GM21737 (cell line): ENCODE measurements at regions not wholly inside any gene's neighbourhood (a gene's known extent, or its start where the extent isn't known, plus 50 kb on each side); places are given as distances from the start of the nearest gene placed in this dataset.

Source experiments
- ATAC-seq: cut with Tn5 transposase; IDR thresholded peaks from one replicate; pipeline ENCODE4 v1.9.1; 2021; ENCODE audit warnings: mild to moderate bottlenecking, moderate library complexity; ENCODE audit not compliant: unreplicated experiment

DNA sequence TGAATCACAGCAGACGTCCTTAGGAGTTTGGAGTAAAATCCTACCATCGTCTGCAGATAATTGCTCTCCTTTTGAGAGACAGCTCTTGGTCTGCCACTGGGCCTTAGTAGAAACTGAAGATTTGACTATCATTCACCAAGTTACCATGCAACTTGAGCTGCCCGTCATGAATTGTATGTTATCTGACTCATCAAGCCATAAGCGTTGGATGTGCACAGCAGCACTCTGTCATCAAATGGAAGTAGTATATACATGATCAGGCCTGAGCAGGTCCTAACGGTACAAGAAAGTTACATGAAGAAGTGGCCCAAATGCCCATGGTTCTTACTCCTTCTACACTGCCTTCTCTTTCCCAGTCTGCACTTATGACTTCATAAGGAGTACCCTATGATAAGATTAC, 317.8 kb downstream of the GPATCH2 start:
- no peak for ATAC-seq

DNA sequence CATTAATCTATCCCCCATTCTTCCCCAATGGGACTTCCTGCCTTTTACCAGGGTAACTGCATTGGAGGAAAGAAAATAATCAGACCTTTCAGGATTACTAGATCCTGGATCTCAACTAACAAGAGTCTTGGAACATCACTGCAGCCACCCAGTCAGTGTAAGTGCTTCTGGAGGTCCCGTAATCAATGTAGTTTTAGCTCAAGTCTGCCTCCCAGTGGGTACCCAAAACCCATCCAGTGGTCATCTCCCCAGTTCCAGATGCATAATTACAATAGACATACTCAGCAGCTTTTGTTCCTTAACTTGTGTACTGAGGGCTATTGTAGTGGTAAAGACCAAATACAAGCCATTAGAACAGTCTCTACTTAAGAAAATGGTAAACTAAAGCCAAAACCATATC, 319.1 kb downstream of the GPATCH2 start:
- no peak for ATAC-seq

- ATAC-seq, result no peak
These were observed 319.6 kb downstream of the GPATCH2 start for GRCh38 chr1:217311269-217311668.

GRCh38 chr1:217281332-217281731, 349.6 kb downstream of the GPATCH2 start:
- no peak for ATAC-seq

DNA sequence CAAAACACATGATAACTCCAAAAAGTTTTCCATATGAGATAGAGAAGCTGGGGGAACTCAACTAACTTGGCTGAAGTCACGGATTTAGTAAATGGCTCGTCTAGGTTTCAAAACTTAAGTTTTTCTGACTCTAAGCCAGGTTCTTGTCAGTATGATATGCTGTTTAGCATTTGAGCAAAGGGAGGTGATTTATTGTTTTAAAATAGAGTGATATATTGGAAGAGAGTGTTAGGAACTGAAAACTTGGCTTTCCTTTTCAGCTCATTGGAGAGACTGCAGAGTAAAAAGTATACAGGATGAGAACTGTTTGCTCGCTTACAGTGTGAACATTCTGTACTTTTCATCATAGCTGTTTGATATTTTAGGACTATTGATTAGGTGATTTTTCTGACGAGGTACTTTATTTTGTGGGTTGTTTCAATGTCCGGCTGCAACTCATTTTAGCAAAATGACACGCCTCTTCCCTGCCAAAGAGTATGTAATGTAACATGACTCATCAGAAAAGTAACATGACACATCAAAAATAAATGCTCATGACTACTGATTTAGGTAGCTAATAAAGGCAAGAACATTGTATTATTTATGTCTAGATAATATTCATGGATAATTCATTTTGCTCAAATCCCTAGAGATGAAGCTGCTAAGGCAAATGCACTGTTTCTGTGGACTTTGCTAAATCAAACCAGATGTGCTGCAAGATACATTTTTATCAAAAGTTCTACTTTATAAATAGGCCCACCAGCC, 355.1 kb downstream of the GPATCH2 start:
- no peak for ATAC-seq

GRCh38 chr1:217274927-217275654, 355.8 kb downstream of the GPATCH2 start:
- ATAC-seq, result no peak

- ATAC-seq, result no peak
These were observed 356.5 kb downstream of the GPATCH2 start for GRCh38 chr1:217274416-217274815.

DNA sequence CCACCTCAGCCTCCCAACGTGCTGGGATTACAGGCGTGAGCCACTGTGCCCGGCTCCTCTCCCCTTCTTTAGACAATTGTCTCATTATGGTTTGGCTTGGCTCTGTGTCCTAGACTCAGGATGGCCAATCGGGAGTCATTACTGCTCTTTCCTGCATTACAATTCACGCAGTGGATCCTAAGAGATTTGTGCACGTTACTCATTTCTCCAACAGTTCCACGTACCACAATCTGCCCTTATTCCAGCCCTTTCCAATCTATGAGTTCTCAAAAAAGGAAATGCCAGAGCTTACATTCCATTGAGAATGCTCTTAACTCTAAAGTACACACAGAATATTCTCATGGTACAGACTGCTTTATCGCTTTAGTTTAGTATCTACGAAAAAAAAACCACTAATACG, 357.0 kb downstream of the GPATCH2 start:
- no peak for ATAC-seq

GRCh38 chr1:217272385-217272784, 358.5 kb downstream of the GPATCH2 start:
- ATAC-seq, result no peak

DNA sequence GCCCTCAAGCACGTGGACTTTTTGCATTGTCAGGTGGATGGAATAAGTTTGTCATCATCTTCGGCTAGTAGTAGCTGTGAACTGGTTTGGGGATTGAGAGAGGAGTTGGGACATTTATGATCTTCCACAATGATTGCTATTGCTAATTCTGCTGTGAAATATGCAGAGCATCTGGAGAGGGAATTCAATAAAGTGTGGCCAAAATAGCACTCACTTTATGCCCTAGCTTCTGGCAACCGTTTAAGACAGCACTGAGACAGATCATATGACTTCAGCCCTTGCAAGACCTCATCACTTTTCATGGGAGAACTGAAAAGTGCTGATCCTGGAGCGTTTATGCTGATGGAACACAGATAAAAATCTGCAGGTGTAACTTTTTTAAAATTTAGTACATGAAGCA, 360.8 kb downstream of the GPATCH2 start:
- no peak for ATAC-seq

GRCh38 chr1:217268058-217268457, 362.8 kb downstream of the GPATCH2 start:
- ATAC-seq, result no peak

- ATAC-seq, result no peak
These were observed 369.3 kb downstream of the GPATCH2 start for GRCh38 chr1:217261636-217262035.

- no peak for ATAC-seq
These were observed 370.2 kb downstream of the GPATCH2 start for GRCh38 chr1:217260676-217261075.

DNA sequence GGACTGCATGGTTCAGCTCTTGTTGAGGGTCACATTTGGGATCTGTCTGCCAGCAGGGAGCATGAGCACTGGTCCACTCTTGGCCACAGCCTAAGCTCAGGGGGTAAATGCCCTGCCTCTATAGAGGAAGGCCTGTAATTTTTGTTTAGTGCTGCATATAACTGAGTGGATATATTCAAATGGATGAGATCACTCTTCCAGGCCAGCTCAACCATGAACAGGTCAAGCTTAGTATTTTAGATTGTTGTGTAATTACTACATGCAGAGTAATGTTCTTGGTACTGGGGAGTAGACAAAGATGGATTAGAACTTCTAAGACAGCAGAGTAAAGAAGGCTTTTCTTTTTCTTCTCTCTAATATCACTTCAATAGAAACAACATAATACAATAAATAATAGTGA, 376.9 kb downstream of the GPATCH2 start:
- no peak for ATAC-seq

- no peak for ATAC-seq
These were observed 377.5 kb downstream of the GPATCH2 start for GRCh38 chr1:217253351-217253750.

GRCh38 chr1:217251121-217251520, 379.8 kb downstream of the GPATCH2 start:
- ATAC-seq, result no peak

- no peak for ATAC-seq
These were observed 381.0 kb downstream of the GPATCH2 start for GRCh38 chr1:217249857-217250256.

DNA sequence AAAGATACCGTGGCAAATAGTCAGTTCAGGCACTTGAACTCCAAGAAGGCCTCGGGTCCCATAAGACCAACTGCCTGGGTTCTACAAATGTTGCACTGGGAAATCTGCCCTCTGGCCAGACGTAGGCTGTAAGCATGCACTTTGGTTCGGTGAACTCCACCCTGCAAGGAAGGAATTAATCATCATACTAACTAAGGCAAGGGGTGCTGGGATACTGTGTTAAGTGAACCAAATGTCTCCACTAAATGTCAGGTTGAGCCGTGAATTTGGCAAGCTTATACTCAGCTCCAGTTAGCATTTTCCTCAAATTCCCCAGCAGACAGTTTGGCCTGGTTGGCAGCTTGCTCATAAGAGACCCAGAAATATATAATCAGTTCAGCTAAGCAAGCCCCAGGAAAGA, 385.9 kb downstream of the GPATCH2 start:
- no peak for ATAC-seq

DNA sequence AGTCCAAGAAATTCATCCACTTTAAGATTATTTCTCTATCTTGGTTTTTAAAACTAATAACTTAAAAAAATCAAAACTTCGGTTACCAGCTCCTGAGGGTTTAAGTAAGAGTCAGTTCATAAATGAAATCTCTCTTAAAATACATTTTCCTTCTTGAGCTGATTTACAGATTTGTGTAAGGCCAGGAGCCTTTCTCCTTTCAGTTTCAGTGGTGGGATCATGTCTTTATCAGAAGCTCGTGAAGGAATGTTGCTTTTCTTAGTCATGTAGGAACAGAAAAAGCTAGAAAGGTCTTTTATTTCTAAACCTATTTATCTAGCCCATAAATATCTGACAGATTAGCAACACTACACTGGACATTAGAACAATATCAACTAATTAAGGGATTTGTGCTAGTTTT, 390.2 kb downstream of the GPATCH2 start:
- ATAC-seq, result no peak

GRCh38 chr1:217238945-217239344, 391.9 kb downstream of the GPATCH2 start:
- ATAC-seq, result no peak

GRCh38 chr1:217230412-217230811, 400.5 kb downstream of the GPATCH2 start:
- ATAC-seq, result no peak

DNA sequence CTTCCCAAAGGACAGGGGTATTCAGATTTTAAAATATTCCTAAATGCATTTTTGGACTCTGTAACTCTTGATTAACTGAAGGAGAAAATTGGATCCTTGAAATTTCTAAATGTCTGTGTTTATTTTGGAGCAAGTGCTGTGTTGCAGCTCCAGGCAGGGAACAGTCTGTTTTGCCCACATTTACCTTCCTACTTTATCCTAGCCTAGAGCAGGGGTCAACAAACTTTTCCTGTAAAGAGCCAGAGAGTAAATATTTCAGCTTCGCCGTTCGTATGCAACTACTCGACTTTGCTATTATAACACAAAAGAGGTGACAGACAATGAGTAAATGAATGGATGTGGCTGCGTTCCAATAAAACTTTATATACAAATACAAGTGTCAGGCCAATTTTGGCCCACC, 402.2 kb downstream of the GPATCH2 start:
- ATAC-seq, result no peak

DNA sequence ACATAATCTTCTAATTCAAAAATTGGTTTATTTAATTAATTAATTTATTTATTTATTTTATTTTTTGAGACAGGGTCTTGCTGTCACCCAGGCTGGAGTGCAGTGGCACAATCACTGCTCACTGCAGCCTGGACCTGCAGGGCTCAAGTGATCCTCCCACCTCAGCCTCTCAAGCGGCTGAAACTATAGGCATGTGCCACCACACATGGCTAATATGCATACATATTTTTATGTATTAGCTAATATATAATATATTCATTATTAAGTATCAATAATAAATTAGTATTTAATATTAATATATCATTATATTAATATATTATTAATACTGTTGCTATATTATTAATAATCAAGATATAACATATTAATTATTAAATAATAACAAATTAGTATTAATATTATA, 406.7 kb downstream of the GPATCH2 start:
- no peak for ATAC-seq
